HG02678 (cell line): ENCODE measurements at regions not wholly inside any gene's neighbourhood (a gene's known extent, or its start where the extent isn't known, plus 50 kb on each side); places are given as distances from the start of the nearest gene placed in this dataset.

ENCODE experiments used
- ATAC-seq: cut with Tn5 transposase; IDR thresholded peaks from one replicate; pipeline ENCODE4 v1.9.1; 2021; ENCODE audit warnings: mild to moderate bottlenecking, moderate library complexity; ENCODE audit not compliant: unreplicated experiment

- no peak for ATAC-seq
Measured at GRCh38 chr5:4424895-4425294, 715.2 kb upstream of the ADAMTS16 start.

- ATAC-seq = no peak
Measured at GRCh38 chr5:4440536-4440935, 699.6 kb upstream of the ADAMTS16 start.

- ATAC-seq = no peak
Measured at GRCh38 chr5:4442221-4442620, 697.9 kb upstream of the ADAMTS16 start.

- no peak for ATAC-seq
Measured at GRCh38 chr5:4447657-4448056, 692.5 kb upstream of the ADAMTS16 start.

- no peak for ATAC-seq
Measured at GRCh38 chr5:4453655-4454054, 686.5 kb upstream of the ADAMTS16 start.

- ATAC-seq = no peak
Measured at GRCh38 chr5:4479426-4479825, 660.7 kb upstream of the ADAMTS16 start.

- ATAC-seq = no peak
Measured at GRCh38 chr5:4480528-4481349, 659.4 kb upstream of the ADAMTS16 start.

GRCh38 chr5:4487581-4487980 is 652.5 kb upstream of the ADAMTS16 start:
- ATAC-seq = no peak

- no peak for ATAC-seq
Measured at GRCh38 chr5:4511996-4512656, 628.0 kb upstream of the ADAMTS16 start.

GRCh38 chr5:4513381-4513780 is 626.7 kb upstream of the ADAMTS16 start:
- no peak for ATAC-seq

GRCh38 chr5:4514067-4514648 is 626.0 kb upstream of the ADAMTS16 start:
- ATAC-seq = no peak

GRCh38 chr5:4518903-4519672 is 621.0 kb upstream of the ADAMTS16 start:
- no peak for ATAC-seq

- ATAC-seq = no peak
Measured at GRCh38 chr5:4520559-4520958, 619.6 kb upstream of the ADAMTS16 start.

GRCh38 chr5:4523038-4523437 is 617.1 kb upstream of the ADAMTS16 start:
- ATAC-seq = no peak

- ATAC-seq = no peak
Measured at GRCh38 chr5:4531756-4532704, 608.1 kb upstream of the ADAMTS16 start.

GRCh38 chr5:4532705-4533080 is 607.4 kb upstream of the ADAMTS16 start:
- no peak for ATAC-seq

- no peak for ATAC-seq
Measured at GRCh38 chr5:4533457-4534105, 606.5 kb upstream of the ADAMTS16 start.

GRCh38 chr5:4537489-4537888 is 602.6 kb upstream of the ADAMTS16 start:
- no peak for ATAC-seq

GRCh38 chr5:4540375-4541173 is 599.6 kb upstream of the ADAMTS16 start:
- ATAC-seq = no peak
